ENCODE measurements at regions not wholly inside any gene's neighbourhood (a gene's known extent, or its start where the extent isn't known, plus 50 kb on each side); places are given as distances from the start of the nearest gene placed in this dataset.

DNA sequence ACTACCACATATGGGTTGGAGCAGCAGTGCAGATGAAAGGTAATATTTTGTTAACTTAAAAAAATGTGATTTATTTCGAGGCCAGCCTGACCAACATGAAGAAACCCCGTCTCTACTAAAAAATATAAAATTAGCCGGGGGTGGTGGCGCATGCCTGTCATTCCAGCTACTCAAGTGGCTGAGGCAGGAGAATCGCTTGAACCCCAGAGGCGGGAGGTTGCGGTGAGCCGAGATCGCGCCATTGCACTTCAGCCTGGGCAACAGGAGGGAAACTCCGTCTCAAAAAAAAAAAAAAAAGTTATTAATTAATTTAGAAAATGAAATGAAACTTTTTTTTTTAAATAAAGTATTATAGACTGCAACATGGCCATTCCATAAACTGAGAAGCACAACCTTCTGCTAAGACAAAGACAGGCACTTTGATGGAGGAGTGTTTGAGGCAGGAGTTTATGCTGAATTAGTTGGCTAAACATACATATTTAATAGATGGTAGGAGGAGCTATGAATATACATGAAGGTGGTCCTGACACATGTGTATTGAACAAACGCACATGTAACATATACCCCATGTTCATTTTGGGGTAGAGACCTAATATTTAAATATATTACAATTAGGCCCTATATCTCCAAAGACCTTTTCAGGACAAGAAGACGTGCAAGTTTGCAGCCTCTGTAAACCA is 1485.3 kb upstream of the MIR17HG start:
- no peak for DNase-seq

DNA sequence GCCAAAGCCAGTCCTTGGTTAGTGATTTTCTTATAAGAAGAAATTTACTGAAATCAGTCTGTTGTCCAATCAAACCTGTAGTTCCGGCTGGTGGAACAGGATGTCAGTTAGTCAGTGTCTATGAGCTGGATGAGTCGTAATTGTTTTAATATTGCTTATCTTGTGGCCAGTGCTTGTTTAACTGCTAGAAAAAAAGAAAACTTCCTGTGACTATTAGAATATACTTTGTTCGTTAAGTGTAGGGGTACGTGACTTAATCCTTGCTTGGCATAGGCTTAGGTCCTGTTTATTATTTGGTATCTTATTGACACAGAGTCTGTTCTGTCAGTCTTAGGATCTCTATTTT is 1484.8 kb upstream of the MIR17HG start:
- no peak for DNase-seq

DNA sequence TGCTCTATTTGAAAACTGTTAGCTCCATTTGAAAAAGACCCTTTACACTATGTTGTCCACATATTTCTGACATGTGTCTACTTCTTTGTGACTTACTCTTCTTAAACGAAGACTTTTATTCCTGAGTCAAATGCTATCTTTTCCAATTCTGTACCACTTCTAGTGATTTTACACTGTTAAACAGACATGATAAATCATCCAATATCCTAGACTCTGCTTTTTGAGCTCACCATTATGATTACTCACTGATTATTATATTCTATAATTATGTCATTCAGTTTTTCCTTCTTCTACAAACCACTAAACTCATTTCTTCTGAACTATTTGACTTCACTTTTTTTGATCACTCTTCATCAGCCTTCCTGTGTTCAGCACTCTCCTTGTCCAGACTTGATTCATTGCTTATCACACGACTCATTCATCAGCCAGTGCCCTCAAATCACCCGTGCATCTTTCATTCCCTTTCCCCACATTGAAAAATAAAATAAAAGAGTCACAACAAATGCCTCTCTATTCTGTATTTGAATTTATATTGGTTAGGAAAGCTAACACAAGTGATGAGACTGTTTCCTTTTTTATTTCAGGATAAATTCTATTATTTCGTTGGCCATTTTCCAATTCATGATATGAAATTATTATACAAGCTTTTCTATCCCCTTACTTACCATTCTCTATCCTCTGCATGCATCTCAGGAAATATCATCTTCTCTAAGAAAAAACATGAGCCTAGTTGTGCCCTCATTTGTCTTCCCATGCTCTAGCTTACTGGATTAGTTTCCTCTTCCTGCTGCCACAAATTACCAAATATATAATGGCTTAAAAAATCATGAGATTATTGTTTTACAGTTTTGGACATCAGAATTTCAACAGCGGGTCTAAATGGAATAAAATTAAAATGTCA is 1482.1 kb upstream of the MIR17HG start:
- DNase-seq: no peak

DNA sequence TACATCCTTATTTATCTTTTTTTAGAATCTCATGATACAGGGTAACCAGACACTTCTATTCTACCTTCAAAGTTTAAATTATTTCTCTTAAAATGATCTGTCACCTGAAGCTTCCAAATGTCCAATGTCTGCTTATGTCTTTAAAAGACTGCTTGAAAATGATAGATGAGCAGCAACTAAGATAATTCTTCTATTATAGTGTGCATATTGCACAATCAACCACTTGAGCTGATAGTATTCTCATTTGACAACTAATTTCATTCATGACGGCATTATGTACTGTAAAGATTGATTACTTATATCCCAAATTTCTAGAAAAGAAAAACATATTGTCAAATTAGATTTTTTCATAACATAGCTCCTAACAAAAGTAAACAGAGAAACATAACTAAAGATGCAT is 1478.2 kb upstream of the MIR17HG start:
- no peak for DNase-seq

DNA sequence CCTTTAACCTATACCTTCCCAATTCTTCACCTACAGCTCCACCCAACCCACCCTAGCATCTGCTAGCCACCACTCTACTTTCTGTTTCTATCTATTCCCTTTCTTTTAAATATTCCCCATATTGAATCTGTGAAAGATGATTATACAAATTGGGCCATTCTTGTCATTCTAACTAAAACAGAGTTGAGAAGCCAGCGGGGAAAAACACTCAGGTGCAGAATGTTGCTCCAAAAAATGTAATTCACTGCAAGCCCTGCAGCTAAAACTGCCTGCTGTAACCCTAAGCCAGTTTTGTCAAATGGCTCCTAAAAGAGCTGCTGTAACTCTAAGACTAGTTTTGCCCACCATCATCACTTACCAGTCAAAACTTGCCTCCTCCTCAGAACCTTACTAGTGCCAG is 1468.6 kb upstream of the MIR17HG start:
- no peak for DNase-seq

DNA sequence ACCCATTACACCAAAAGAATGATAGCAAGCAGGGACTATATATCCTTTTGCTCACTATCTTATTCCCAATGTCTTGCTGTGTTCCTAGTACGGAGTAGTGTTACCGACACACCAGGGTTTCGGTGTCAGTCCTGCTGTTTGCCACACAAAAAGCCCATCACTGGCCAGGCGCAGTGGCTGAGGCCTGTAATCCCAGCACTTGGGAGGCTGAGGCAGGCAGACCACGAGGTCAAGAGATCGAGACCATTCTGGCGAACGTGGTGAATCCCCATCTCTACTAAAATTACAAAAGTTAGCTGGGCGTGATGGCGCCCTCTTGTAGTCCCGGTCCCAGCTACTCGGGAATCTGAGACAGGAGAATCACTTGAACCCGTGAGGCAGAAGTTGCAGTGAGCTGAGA is 1467.3 kb upstream of the MIR17HG start:
- no peak for DNase-seq

DNA sequence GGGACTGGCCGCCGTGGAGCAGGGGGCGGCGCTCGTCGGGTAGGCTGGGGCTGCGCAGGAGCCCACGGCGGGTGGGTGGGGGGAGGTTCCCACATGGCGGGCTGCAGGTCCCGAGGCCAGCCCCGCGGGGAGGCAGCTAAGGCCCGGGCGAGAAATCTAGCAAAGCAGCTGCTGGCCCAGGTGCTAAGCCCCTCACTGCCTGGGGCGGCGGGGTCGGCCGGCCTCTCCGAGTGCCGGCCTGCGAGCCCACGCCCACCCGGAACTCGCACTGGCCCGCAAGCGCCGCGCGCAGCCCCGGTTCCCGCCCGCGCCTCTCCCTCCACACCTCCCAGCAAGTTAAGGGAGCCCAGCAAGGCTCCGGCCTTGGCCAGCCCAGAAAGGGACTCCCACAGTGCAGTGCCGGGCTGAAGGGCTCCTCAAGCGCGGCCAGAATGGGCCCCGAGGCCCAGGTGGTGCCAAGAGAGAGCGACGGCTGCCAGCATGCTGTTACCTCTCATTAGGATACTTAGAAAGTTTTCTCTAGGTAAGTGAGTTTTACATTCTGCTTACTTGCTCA is 1463.5 kb upstream of the MIR17HG start:
- DNase-seq: no peak

DNA sequence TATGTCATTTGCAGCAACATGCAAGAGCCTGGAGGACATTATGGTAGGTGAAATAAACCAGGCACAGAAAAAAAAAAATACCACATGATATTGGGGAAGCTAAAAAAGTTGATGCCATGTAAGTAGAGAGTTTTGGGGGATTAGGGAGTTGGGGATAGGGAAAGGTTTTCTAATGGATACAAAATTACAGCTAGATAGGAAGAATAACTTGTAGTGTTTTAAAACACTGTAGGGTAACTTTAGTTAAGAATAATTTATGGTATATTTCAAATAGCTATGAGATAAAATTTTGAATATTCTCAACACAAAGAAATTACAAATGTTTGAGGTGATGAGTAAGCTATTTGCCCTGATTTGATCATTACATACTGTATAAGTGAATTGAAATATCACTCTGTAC is 1456.7 kb upstream of the MIR17HG start:
- no peak for DNase-seq

DNA sequence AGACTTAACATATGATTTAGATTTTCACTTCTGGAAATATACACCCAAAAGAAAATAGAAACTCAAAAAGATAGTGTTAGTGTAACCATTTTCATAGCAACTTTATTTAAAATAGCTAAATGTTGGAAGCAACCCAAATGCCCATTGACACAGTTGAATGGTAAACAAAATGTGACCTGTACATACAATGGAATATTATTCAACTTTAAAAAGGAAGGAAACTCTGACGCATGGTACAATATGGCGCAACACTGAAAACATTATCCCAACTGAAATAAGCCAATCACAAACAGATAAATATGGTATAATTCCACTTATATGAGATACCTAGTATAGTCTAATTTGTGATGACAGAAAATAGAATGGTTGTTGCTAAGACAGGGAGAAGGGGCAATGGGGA is 1456.1 kb upstream of the MIR17HG start:
- DNase-seq: no peak

DNA sequence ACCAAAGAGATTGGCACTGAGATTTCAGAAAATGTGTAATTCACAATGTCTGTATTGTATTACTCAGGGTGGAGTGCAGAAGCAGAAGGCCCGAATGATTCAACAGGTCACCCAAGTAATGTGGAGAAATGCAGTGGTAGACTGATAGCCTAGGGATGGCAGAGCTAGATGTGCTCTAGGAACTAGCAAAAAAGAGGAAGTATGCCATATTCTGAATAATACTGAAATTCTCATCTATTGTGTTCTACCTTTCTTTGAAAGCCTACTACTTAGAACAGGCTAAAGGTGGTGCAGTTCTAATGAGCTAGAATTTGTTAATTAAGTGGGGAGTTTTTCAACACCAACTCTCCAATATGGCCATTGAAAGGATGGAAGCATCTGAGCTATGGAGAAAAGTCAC is 1449.8 kb upstream of the MIR17HG start:
- no peak for DNase-seq

DNA sequence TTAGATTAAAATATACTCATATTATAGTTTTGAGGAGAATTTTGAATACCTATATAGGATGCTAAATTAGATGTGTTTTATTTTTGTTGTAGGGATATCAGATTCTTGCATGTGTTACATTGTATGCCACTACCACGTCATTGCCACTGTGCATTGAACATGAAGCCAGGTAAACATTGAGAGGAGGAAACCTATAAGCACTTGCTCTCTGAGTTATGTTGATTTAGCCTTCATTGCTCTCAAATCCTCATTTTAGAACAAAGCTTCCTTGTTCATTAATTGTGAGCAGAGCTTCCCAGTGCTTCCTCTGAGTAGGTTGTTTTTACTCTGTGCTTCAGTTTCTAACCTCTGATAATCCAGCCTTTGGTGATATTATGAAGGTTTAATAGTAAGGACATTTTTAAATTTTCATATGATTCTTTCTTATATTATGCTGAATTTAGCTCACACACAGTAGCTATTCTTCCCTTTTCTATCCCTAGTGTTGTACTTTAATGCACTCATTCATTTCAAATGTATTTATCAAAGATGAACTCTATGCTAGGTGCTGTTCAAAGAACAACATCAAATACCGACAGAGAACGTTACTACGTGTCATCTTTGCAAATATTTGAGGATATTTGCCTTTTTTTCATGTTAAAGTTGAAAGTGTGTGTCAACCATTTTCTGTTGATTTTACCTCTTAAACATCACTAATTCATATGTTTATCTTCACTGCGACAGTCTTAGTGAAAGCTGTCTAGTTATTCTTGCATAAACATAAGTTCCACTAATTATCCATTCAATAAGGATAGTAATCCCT is 1448.0 kb upstream of the MIR17HG start:
- DNase-seq: no peak

DNA sequence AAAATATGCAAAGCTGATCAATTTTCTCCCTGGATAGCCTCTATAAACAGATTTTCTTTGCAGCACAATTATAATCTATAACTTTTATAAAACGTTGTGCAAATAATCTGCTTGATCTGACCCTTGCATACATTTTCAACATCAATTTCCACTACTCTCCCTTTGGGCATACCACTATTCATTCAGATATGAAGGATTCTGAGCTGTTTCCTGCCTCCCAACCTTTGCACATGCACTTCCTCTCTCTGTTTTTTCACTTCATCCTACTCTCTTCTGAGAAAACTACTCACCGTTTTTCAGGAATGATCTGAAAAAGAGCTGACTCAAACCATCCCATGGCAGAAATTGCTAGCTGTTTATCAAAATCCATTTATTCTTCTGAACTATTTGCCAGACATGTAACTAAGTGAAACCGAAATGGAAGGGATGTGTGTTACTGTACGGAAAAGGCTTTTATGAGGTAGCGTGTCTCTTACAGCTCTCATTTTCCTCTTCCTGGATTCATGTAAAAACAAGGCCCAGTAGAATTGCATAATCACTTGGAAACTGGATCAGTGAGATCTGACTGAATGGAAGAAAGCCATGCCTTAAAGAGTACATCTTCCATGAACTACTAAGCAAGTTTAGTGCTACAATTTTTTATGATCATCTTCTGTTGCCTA is 1447.3 kb upstream of the MIR17HG start:
- DNase-seq: no peak

DNA sequence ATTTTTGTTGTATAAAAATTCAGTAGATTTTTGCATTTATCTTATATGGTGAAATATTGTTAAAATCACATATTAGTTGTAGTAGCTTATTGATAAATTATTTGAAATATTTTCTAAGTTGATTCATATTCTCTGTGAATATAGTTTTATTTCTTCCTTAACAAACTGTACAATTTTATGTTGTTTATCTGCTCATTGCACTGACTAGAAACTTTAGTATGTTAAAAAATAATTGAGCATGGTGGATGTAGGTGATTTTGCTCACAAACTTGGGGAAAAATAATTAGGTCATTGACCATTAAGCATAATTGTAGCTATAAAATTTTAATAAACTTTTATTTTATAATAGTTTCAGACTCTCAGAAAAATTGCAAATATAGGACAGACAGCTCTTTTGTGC is 1445.3 kb upstream of the MIR17HG start:
- DNase-seq: no peak

DNA sequence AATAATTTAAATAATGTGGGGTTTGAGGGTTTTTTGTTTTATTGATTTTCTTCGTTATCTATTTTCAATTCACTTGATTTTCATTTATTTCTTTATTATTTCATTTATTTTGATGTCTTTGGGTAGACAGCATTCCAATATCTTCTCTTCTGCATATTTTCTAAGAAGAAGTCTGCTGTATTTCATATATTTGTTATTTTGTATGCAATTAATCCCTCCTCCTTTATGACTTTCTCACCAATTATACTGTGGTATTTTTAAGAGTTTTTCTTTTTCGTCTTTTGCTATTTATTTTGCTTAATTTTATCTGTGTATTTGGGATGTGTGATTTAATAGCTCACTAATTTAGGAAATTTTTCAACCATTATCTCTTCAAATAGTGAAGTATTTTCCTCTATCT is 1444.4 kb upstream of the MIR17HG start:
- no peak for DNase-seq

DNA sequence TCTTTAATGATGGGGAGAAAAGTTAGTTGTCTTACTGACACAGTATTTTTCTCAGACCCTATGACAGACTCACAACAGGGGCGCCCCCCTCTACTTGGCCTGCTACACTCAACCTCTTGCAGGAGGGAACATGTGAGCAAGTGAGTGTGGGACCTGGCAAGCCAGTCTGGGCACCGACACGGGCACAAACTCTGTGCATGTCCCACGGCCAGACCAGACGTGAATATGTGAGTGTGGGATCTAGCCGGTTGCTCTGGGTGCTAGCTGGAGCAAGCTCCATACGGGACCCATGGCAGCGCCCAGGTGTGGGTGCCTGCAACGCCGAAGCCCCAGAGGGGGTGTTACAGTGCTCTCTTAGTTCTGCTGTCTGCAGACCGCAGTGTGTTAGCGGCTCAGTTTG is 1437.3 kb upstream of the MIR17HG start:
- DNase-seq: no peak

DNA sequence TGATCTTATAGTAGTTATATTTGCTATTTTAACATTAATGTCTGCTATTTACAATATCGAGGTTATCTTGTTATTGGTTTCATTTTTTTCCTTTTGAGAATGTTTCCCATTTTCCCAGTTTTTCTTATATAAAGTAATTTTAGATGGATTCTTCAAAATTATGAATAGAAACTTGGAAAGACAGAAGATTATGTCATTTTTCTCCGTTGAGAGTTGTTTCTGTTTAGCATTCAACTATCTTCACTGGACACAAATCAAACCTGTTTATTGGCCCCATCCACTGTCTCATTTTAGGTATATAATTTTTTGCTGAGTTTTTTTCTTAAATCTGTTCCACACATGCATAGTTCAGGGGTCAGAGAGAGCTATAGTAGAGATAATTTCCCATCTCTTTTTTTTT is 1430.9 kb upstream of the MIR17HG start:
- DNase-seq: no peak

DNA sequence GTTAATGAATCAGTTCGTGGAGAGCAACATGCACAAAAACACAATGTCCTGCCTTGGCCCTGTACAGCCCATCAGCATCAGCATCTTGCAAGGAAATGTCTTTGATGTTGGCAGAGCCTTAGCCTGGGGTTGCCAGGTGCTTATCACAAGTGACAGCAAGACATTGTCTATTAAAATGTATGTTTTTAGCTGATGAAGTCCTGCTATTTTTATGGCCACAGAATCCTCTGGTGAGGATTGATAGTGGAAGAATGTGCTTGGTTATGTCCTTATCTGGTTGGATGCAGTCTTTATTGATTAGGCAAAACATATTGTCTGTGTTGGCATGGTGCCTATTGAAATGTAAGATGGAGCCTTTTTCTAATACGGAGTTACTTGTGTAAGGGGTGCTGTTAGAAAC is 1427.0 kb upstream of the MIR17HG start:
- DNase-seq: no peak

DNA sequence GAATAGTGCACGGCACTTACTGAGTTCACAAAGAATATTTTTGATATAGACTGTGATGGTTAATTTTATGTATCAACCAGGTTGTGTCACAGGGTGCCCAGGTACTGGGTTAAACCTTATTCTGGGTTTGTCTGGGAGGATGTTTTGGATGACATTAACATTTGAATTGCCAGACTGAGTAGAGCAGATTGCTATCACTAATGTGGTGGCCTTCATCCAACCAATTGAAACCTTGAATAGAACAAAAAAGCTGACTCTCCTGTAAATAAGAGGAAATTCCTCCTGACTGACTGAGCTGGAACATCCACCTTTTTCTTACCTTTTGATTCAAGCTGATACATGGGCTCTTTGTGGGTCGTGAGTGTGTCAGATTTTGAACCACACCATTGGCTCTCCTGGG is 1424.4 kb upstream of the MIR17HG start:
- DNase-seq: no peak

DNA sequence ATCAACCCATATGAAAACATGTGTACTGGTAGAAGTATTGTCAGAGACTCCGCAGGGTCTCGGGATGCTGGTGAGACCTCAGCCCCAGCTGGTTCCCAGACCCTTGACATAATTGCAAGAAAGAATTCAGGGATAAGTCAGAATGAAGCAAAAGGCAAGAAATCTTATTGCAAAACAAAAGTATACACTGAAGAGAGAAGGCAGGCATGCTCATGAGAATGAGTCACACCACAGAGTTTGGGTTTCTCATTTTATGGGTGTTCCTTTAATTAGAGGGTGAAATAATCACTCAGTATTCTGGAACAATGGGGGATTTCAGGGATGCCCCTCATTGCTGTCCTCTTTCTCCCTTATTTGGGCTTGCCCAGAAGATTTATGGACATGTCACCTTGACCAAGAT is 1423.8 kb upstream of the MIR17HG start:
- DNase-seq: no peak

DNA sequence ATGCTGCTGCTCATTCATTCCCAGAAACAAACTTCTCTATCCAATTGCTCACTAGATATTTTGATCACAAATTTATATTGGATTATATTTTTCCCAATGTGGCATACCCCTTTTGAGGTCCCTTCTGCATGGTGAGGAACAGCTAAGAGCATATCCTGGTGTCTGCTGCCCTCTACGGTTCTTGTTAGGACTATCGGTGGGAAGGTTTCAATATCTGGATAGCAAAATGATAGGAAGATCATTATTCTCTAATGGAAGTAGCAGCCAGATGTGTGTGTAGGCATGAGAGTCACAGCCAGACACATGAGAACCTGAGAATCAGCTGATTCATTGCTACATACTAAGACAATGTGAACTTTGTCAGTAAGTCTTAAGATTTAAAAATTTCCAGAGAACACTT is 1422.4 kb upstream of the MIR17HG start:
- DNase-seq: no peak

DNA sequence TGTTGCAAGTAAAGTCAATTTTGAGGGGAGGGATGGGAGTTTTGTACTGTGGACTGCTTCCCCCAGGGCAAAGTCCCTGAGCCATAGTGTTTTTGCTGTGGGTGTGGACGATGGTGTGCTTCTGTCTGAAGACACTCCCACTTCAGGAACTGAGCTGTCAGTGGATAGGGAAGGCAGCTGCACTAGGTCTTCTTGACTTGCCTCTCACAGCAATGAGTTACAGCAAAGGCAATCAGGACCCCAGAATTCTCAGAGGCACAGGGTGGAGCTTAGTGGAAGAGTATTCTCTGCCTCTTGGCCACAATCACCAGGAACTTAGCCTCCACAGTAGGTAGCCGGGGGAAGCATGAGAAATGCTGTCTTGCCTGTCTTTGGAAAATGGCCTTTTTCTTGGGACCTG is 1416.6 kb upstream of the MIR17HG start:
- DNase-seq: no peak

DNA sequence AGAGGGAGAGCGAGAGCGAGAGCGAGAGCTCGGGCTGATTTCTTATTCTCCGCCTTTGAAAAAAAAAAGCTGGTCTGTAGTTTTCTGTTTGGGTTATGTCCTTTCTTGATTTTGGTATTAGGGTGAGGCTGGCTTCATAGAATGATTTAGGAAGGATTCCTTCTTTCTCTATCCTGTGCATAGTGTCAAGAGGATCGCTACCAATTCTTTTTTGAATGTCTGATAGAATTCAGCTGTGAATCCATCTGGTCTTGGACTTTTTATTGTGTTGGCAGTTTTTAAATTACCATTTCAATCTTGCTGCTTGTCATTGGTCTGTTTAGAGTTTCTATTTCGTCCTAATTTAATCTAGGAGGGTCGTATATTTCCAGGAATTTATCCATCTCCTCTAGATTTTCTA is 1414.6 kb upstream of the MIR17HG start:
- DNase-seq: no peak

DNA sequence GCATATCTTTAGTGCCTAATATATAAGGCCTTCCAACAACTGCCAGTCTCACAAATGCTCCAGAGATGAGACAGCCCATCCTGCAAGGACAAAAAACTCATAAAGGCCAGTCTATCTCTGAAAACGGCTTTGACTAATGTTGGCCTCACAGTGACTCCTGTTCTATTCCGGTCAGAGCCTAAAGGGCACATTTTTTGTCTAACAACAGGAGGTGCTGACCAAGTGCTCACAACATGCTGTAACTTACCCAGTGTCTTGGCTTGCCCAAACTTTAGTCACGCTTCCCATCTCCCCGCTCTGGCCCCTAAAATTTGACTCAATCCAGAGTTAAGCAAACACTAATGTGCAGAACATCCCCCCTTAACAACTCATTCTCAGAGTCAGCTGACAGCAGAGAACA is 1411.2 kb upstream of the MIR17HG start:
- DNase-seq: no peak
